Hematopoietic multipotent progenitor cell treated with erythropoietin and hydrocortisone succinate and interleukin-3 and kit ligand, for 17 days (in vitro differentiated cells): ENCODE measurements at regions not wholly inside any gene's neighbourhood (a gene's known extent, or its start where the extent isn't known, plus 50 kb on each side); places are given as distances from the start of the nearest gene placed in this dataset.
"Not testable (repeated sequence)": the region's sequence is repeated elsewhere in the genome, so short reads cannot be mapped to it uniquely, and the experiment has no call there.

Experiments
- DNase-seq: peaks from one replicate; pipeline ENCODE4 v3.0.0-alpha.2; 2015; ENCODE audit warnings: low spot score

GRCh38 chr2:7599462-7600258, 682.4 kb downstream of the RNF144A start:
- DNase-seq = no peak

GRCh38 chr2:7601990-7602389, 684.8 kb downstream of the RNF144A start:
- no peak for DNase-seq

- DNase-seq = no peak
These were observed 687.2 kb downstream of the RNF144A start for GRCh38 chr2:7604456-7604855.

GRCh38 chr2:7607441-7608173, 690.4 kb downstream of the RNF144A start:
- no peak for DNase-seq

GRCh38 chr2:7609556-7609955, 692.3 kb downstream of the RNF144A start:
- no peak for DNase-seq

- DNase-seq = no peak
These were observed 692.8 kb downstream of the RNF144A start for GRCh38 chr2:7609974-7610373.

GRCh38 chr2:7611750-7612149, 694.5 kb downstream of the RNF144A start:
- no peak for DNase-seq

- DNase-seq = no peak
These were observed 695.8 kb downstream of the RNF144A start for GRCh38 chr2:7612969-7613368.

- DNase-seq = no peak
These were observed 696.6 kb downstream of the RNF144A start for GRCh38 chr2:7613831-7614230.

- DNase-seq = no peak
These were observed 700.8 kb downstream of the RNF144A start for GRCh38 chr2:7618031-7618430.

GRCh38 chr2:7619203-7619970, 702.2 kb downstream of the RNF144A start:
- no peak for DNase-seq

- no peak for DNase-seq
These were observed 703.0 kb downstream of the RNF144A start for GRCh38 chr2:7620255-7620654.

- no peak for DNase-seq
These were observed 704.0 kb downstream of the RNF144A start for GRCh38 chr2:7621018-7621814.

- DNase-seq = no peak
These were observed 708.4 kb downstream of the RNF144A start for GRCh38 chr2:7625392-7626138.

GRCh38 chr2:7626139-7626537, 708.9 kb downstream of the RNF144A start:
- DNase-seq = no peak

- no peak for DNase-seq
These were observed 710.4 kb downstream of the RNF144A start for GRCh38 chr2:7627583-7627982.

- DNase-seq = no peak
These were observed 715.2 kb downstream of the RNF144A start for GRCh38 chr2:7632420-7632819.

GRCh38 chr2:7633566-7634153, 716.4 kb downstream of the RNF144A start:
- no peak for DNase-seq

- no peak for DNase-seq
These were observed 717.2 kb downstream of the RNF144A start for GRCh38 chr2:7634409-7634808.

- no peak for DNase-seq
These were observed 722.3 kb downstream of the RNF144A start for GRCh38 chr2:7639476-7639875.

- DNase-seq = not testable (repeated sequence)
These were observed 724.1 kb downstream of the RNF144A start for GRCh38 chr2:7641272-7641671.
